T-cell (primary cell): ENCODE measurements at regions not wholly inside any gene's neighbourhood (a gene's known extent, or its start where the extent isn't known, plus 50 kb on each side); places are given as distances from the start of the nearest gene placed in this dataset.

Experiments used
- ATAC-seq, 4 experiments: fragments of 200-7000 bp in 3 of 4; fragments of 150-1000 bp in 1 of 4; cut with Tn5 transposase; replicated peaks in 1 of 4; 1 replicate in 3 of 4; 2 replicates in 1 of 4; pipeline ENCODE4 v1.10.0; 2021; ENCODE audit warnings: moderate library complexity in 3 of 4, mild to moderate bottlenecking in 2 of 4, moderate number of reproducible peaks in 1 of 4
- CTCF ChIA-PET, 2 donors: fragments of 300-600 bp; sonication (Branson Sonifier 250); formaldehyde crosslinking; loops; one replicate each; lab custom pipeline; 2022; ENCODE audit warnings: antibody characterized with exemption in 2 of 2; lab: Charles Lee
- POLR2A ChIA-PET, 2 donors: fragments of 300-600 bp; sonication (Branson Sonifier 250); formaldehyde crosslinking; loops; one replicate each; lab custom pipeline; 2022; ENCODE audit warnings: antibody characterized with exemption in 2 of 2; lab: Charles Lee
- DNase-seq, 35 experiments: peaks; one replicate each; pipeline versions ENCODE4 v3.0.0 to v3.0.0-alpha.2; 2013 to 2023
- H3K27ac ChIP-seq: one replicate; pipeline ENCODE4 v1.5.1; 2013; ENCODE audit warnings: low read length
- H3K27me3 ChIP-seq, 2 experiments: replicated peaks in 1 of 2; 1 replicate in 1 of 2; 2 replicates in 1 of 2; pipeline versions ENCODE4 v1.6.1 to v1.7.0; 2013; ENCODE audit warnings: low read length in 1 of 2, mixed read lengths in 1 of 2; ENCODE audit not compliant: control insufficient read depth in 2 of 2, insufficient read depth in 2 of 2; ENCODE audit errors: extremely low read depth in 1 of 2
- H3K36me3 ChIP-seq, 2 donors: 1 replicate in 1 of 2; 2 replicates in 1 of 2; pipeline versions ENCODE4 v1.6.1 to v1.7.0; 2013; ENCODE audit warnings: low read length in 1 of 2; ENCODE audit not compliant: control insufficient read depth in 2 of 2, insufficient read depth in 1 of 2; ENCODE audit errors: extremely low read depth in 1 of 2
- H3K4me1 ChIP-seq, 2 experiments: 1 replicate in 1 of 2; 2 replicates in 1 of 2; pipeline versions ENCODE4 v1.6.1 to v1.7.0; 2013; ENCODE audit warnings: low read length in 2 of 2, mixed read lengths in 1 of 2; ENCODE audit not compliant: insufficient read depth in 2 of 2, control insufficient read depth in 1 of 2; ENCODE audit errors: extremely low read depth in 1 of 2
- H3K4me3 ChIP-seq, 2 donors: 1 replicate in 1 of 2; 2 replicates in 1 of 2; pipeline versions ENCODE4 v1.5.1 to v1.7.0; 2013; ENCODE audit warnings: mild to moderate bottlenecking in 2 of 2, low read length in 1 of 2, moderate library complexity in 1 of 2; ENCODE audit not compliant: control insufficient read depth in 1 of 2; ENCODE audit errors: extremely low read depth in 1 of 2
- H3K9me3 ChIP-seq: 2 replicates; pipeline ENCODE4 v1.7.0; 2013
- H3K27ac Mint-ChIP-seq, 2 donors: one replicate each; pipeline ENCODE4 v1.8.0; 2020 to 2021; ENCODE audit warnings: mild to moderate bottlenecking in 2 of 2, mixed read lengths in 2 of 2
- H3K27me3 Mint-ChIP-seq, 2 donors: one replicate each; pipeline ENCODE4 v1.8.0; 2021 to 2022; ENCODE audit warnings: mixed read lengths in 2 of 2
- H3K36me3 Mint-ChIP-seq: one replicate; pipeline ENCODE4 v1.8.0; 2021; ENCODE audit warnings: mixed read lengths
- H3K4me1 Mint-ChIP-seq, 3 donors: one replicate each; pipeline ENCODE4 v1.8.0; 2020 to 2022; ENCODE audit warnings: mixed read lengths in 3 of 3, mild to moderate bottlenecking in 1 of 3
- H3K4me3 Mint-ChIP-seq, 3 donors: one replicate each; pipeline ENCODE4 v1.8.0; 2020 to 2022; ENCODE audit warnings: mild to moderate bottlenecking in 3 of 3, mixed read lengths in 3 of 3, moderate library complexity in 3 of 3
- H3K9me3 Mint-ChIP-seq, 3 donors: one replicate each; pipeline ENCODE4 v1.8.0; 2020 to 2022; ENCODE audit warnings: mixed read lengths in 3 of 3
- WGBS: methylation state at CpG from one replicate; pipeline ENCODE4 v1.1.5; 2013; ENCODE audit warnings: missing lambda C conversion rate; ENCODE audit not compliant: insufficient coverage; 5-methylcytosine and 5-hydroxymethylcytosine counted together

DNA sequence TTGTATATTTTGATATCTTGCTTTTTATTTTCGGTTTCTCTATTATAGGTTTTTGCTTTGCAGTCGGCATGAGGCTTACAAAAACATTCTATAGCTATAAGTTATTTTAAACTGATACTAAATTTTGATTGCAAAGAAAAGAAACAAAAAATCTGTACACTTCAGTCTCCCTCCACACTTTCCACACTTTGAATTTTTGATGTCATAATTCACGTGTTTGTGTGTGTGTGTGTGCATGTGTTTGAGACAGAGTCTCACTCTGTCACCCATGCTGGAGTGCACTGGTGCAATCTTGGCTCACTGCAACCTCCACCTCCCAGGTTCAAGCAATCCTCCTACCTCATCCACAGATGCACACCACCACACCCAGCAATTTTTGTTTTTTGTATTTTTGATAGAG is 124.9 kb downstream of the MRPS30 start:
- Histone ChIP-seq H3K9me3 (peaks cover 2% of the 10 kb centered on the region), H3K27me3 (no peaks in the 10 kb centered on the region), H3K27ac (no peak overlapping the region), H3K4me3 (no peak overlapping the region), H3K4me1 (no peaks in the 10 kb centered on the region), H3K36me3 (no peaks in the 10 kb centered on the region)
- peaks cover 0 to 1% of the 10 kb centered on the region in 2 donors for H3K27me3 Mint-ChIP-seq
- ChIA-PET CTCF (no interaction called here), POLR2A (no interaction called here)
- ATAC-seq, result no peak
- H3K36me3 Mint-ChIP-seq, result no peaks in the 10 kb centered on the region
- WGBS, result no CpG with 5 or more reads among the region's 3 CpGs
- peaks cover 7 to 14% (median 13%) of the 10 kb centered on the region in 3 donors for H3K9me3 Mint-ChIP-seq
- DNase-seq, result no peak
- no peak overlapping the region for H3K4me3 Mint-ChIP-seq
- no peak overlapping the region for H3K27ac Mint-ChIP-seq
- H3K4me1 Mint-ChIP-seq, result no peaks in the 10 kb centered on the region

DNA sequence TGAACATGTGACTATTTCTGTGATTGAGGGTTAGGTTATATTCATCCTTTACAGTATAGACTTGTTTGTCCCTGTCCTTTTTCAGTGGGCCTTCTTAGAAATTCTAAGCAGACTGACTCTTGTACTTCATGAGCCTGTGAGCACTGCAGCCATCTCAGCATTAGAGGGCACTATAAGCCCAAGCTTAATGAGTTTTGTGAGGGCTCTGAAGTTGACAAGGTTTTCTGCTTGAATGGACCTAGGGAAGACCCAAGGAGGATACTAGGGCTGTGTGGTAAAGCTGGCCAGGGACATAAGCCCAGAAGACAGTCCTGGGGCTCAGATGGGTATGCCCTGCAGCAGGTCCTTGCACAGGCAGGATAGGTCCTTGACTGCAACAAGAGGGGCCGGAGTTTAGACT is 126.5 kb downstream of the MRPS30 start:
- H3K9me3 Mint-ChIP-seq, result peaks cover 7 to 18% (median 15%) of the 10 kb centered on the region in 3 donors
- no peaks in the 10 kb centered on the region for H3K36me3 Mint-ChIP-seq
- peaks cover 0 to 1% of the 10 kb centered on the region in 2 donors for H3K27me3 Mint-ChIP-seq
- H3K4me1 ChIP-seq, result no peaks in the 10 kb centered on the region
- WGBS, result 50% methylated on average over 1 of the region's 1 CpG
- H3K27me3 ChIP-seq, result no peaks in the 10 kb centered on the region
- DNase-seq (no peak), ATAC-seq (no peak)
- no peaks in the 10 kb centered on the region for H3K9me3 ChIP-seq
- H3K4me3 Mint-ChIP-seq, result no peak overlapping the region
- H3K27ac Mint-ChIP-seq, result no peak overlapping the region
- H3K36me3 ChIP-seq, result no peaks in the 10 kb centered on the region
- CTCF ChIA-PET, result no interaction called here
- no peak overlapping the region for H3K27ac ChIP-seq
- H3K4me1 Mint-ChIP-seq, result no peaks in the 10 kb centered on the region
- POLR2A ChIA-PET, result no interaction called here
- no peak overlapping the region for H3K4me3 ChIP-seq

GRCh38 chr5:44935871-44936270 is 127.1 kb downstream of the MRPS30 start:
- H3K27me3 Mint-ChIP-seq, result peaks cover 0 to 1% of the 10 kb centered on the region in 2 donors
- no peak overlapping the region for H3K4me3 ChIP-seq
- H3K36me3 ChIP-seq, result no peaks in the 10 kb centered on the region
- H3K9me3 ChIP-seq, result no peaks in the 10 kb centered on the region
- no peak for ATAC-seq
- POLR2A ChIA-PET, result no interaction called here
- no peaks in the 10 kb centered on the region for H3K4me1 Mint-ChIP-seq
- CTCF ChIA-PET, result no interaction called here
- H3K9me3 Mint-ChIP-seq, result peaks cover 7 to 18% (median 15%) of the 10 kb centered on the region in 3 donors
- H3K4me1 ChIP-seq, result no peaks in the 10 kb centered on the region
- no peak overlapping the region for H3K4me3 Mint-ChIP-seq
- no peak overlapping the region for H3K27ac ChIP-seq
- H3K27me3 ChIP-seq, result no peaks in the 10 kb centered on the region
- DNase-seq, result no peak
- no peak overlapping the region for H3K27ac Mint-ChIP-seq
- 61% methylated on average over 2 of the region's 2 CpGs for WGBS
- H3K36me3 Mint-ChIP-seq, result no peaks in the 10 kb centered on the region

GRCh38 chr5:44942524-44943001 is 133.8 kb downstream of the MRPS30 start:
- ChIA-PET POLR2A (no interaction called here), CTCF (no interaction called here)
- Histone ChIP-seq H3K9me3 (no peaks in the 10 kb centered on the region), H3K4me3 (no peak overlapping the region), H3K36me3 (no peaks in the 10 kb centered on the region), H3K27me3 (no peaks in the 10 kb centered on the region), H3K4me1 (no peaks in the 10 kb centered on the region), H3K27ac (no peak overlapping the region)
- no peaks in the 10 kb centered on the region for H3K4me1 Mint-ChIP-seq
- DNase-seq (no peak), ATAC-seq (no peak)
- H3K27ac Mint-ChIP-seq, result no peak overlapping the region
- no CpG with 5 or more reads among the region's 4 CpGs for WGBS
- no peaks in the 10 kb centered on the region for H3K36me3 Mint-ChIP-seq
- peaks cover 0 to 4% (median 4%) of the 10 kb centered on the region in 3 donors for H3K9me3 Mint-ChIP-seq
- peaks cover 0 to under 1% of the 10 kb centered on the region in 2 donors for H3K27me3 Mint-ChIP-seq
- no peak overlapping the region for H3K4me3 Mint-ChIP-seq

GRCh38 chr5:44943647-44944046 is 134.9 kb downstream of the MRPS30 start:
- Histone ChIP-seq H3K4me3 (no peak overlapping the region), H3K36me3 (no peaks in the 10 kb centered on the region), H3K4me1 (no peaks in the 10 kb centered on the region), H3K27ac (no peak overlapping the region), H3K27me3 (no peaks in the 10 kb centered on the region), H3K9me3 (no peaks in the 10 kb centered on the region)
- ATAC-seq, result no peak
- DNase-seq, result no peak
- POLR2A ChIA-PET, result no interaction called here
- Mint-ChIP-seq H3K27ac (no peak overlapping the region), H3K9me3 (peaks cover 0 to 4% (median 4%) of the 10 kb centered on the region in 3 donors), H3K4me3 (no peak overlapping the region), H3K36me3 (no peaks in the 10 kb centered on the region), H3K4me1 (no peaks in the 10 kb centered on the region), H3K27me3 (no peaks in the 10 kb centered on the region)
- WGBS, result no CpG with 5 or more reads among the region's 2 CpGs
- CTCF ChIA-PET, result no interaction called here

- Mint-ChIP-seq H3K4me1 (no peaks in the 10 kb centered on the region), H3K4me3 (no peak overlapping the region), H3K36me3 (no peaks in the 10 kb centered on the region), H3K27ac (no peak overlapping the region), H3K27me3 (no peaks in the 10 kb centered on the region), H3K9me3 (peaks cover 0 to 3% (median 2%) of the 10 kb centered on the region in 3 donors)
- ChIA-PET POLR2A (no interaction called here), CTCF (no interaction called here)
- Histone ChIP-seq H3K4me1 (no peaks in the 10 kb centered on the region), H3K27ac (no peak overlapping the region), H3K27me3 (no peaks in the 10 kb centered on the region), H3K36me3 (no peaks in the 10 kb centered on the region), H3K4me3 (no peak overlapping the region), H3K9me3 (no peaks in the 10 kb centered on the region)
- DNase-seq (no peak), ATAC-seq (no peak)
- WGBS, result no CpG with 5 or more reads among the region's 1 CpG
Measured at GRCh38 chr5:44945743-44946142, 137.0 kb downstream of the MRPS30 start.

DNA sequence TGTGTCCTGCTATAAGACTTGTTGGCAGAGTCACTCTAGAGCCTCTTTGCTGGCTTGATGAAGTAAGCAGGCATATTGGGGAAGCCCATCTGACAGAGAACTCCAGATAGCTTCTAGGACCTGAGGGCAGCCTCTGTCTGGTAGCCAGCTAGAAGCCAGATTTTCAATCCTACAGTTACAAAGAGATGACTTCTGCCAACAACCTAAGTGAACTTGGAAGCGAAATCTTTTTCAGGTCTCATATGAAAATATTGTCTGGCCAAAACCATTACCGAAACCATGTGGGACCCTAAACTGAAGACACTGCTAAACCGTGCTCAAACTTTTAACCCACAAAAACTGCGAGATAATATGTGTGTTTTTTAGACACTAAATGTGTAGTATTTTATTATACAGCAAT is 140.9 kb downstream of the MRPS30 start:
- H3K36me3 Mint-ChIP-seq, result no peaks in the 10 kb centered on the region
- no peak overlapping the region for H3K4me3 Mint-ChIP-seq
- H3K27me3 ChIP-seq, result no peaks in the 10 kb centered on the region
- H3K9me3 ChIP-seq, result no peaks in the 10 kb centered on the region
- CTCF ChIA-PET, result no interaction called here
- no peaks in the 10 kb centered on the region for H3K4me1 ChIP-seq
- ATAC-seq, result no peak
- WGBS, result no CpG with 5 or more reads among the region's 4 CpGs
- H3K4me1 Mint-ChIP-seq, result no peaks in the 10 kb centered on the region
- H3K27ac Mint-ChIP-seq, result no peak overlapping the region
- POLR2A ChIA-PET, result no interaction called here
- H3K27me3 Mint-ChIP-seq, result no peaks in the 10 kb centered on the region
- no peak overlapping the region for H3K4me3 ChIP-seq
- no peak overlapping the region for H3K27ac ChIP-seq
- peaks cover 0 to 3% (median 2%) of the 10 kb centered on the region in 3 donors for H3K9me3 Mint-ChIP-seq
- DNase-seq, result no peak
- no peaks in the 10 kb centered on the region for H3K36me3 ChIP-seq
